C4-2B (cell line): ENCODE measurements at regions not wholly inside any gene's neighbourhood (a gene's known extent, or its start where the extent isn't known, plus 50 kb on each side); places are given as distances from the start of the nearest gene placed in this dataset.

Experiments used
- H3K27ac ChIP-seq: fragments of 450-650 bp; 2 replicates; pipeline ENCODE4 v1.5.1; 2017
- ZFX ChIP-seq: fragments of 450-650 bp; IDR thresholded peaks from 2 replicates; pipeline ENCODE4 v1.6.1; 2017
- TF ChIP-seq, protein P1 (sequence below): fragments of 450-650 bp; conservative IDR thresholded peaks from 2 replicates; pipeline ENCODE4 v1.5.1; 2017; ENCODE audit warnings: mild to moderate bottlenecking

GRCh38 chr7:45990276-45990675 is 69.2 kb upstream of the IGFBP3 start:
- TF ChIP-seq, protein P1, sequence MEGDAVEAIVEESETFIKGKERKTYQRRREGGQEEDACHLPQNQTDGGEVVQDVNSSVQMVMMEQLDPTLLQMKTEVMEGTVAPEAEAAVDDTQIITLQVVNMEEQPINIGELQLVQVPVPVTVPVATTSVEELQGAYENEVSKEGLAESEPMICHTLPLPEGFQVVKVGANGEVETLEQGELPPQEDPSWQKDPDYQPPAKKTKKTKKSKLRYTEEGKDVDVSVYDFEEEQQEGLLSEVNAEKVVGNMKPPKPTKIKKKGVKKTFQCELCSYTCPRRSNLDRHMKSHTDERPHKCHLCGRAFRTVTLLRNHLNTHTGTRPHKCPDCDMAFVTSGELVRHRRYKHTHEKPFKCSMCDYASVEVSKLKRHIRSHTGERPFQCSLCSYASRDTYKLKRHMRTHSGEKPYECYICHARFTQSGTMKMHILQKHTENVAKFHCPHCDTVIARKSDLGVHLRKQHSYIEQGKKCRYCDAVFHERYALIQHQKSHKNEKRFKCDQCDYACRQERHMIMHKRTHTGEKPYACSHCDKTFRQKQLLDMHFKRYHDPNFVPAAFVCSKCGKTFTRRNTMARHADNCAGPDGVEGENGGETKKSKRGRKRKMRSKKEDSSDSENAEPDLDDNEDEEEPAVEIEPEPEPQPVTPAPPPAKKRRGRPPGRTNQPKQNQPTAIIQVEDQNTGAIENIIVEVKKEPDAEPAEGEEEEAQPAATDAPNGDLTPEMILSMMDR, result no peak
- no peak for TF ChIP-seq ZFX
- H3K27ac ChIP-seq, result peak overlapping the region; percentile 35; the same call in 1 of the 2 replicates

DNA sequence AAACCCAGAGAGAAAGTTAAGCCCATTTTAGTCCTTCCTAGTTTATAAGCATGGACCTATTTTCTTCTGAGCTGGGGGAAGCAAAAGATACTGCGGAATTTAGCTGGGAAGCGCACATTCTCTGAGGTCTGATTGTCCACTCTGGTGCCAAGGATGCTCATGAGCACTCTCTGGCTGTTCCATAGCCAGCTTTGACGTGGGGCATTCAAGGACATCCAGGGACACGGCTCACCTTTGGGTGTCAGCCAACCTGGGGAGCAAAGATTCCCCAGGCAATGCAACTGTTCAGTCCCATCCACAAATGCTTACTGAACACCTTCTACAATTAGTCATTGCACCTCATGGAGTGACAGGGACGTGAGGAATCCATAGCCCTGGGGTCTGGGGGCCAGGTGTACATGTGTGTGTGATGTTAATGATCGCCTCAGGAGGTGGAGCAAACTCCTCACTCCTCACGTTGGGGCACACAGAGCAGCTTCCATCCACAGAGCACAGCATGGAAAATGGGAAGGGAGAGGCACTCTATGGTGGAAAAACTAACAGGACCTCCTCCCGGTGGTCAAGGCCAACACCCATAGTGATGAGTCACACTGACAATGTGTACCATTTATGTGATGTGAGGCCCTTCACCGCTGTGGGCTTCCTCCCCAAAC is 67.5 kb upstream of the IGFBP3 start:
- no peak overlapping the region for H3K27ac ChIP-seq
- TF ChIP-seq, protein P1, result no peak
- no peak for TF ChIP-seq ZFX

GRCh38 chr7:45987521-45988290 is 66.6 kb upstream of the IGFBP3 start:
- TF ChIP-seq ZFX, result no peak
- TF ChIP-seq, protein P1, result no peak
- no peak overlapping the region for H3K27ac ChIP-seq

GRCh38 chr7:45986355-45987298 is 65.6 kb upstream of the IGFBP3 start:
- H3K27ac ChIP-seq, result no peak overlapping the region
- no peak for TF ChIP-seq ZFX
- TF ChIP-seq, protein P1, result no peak

DNA sequence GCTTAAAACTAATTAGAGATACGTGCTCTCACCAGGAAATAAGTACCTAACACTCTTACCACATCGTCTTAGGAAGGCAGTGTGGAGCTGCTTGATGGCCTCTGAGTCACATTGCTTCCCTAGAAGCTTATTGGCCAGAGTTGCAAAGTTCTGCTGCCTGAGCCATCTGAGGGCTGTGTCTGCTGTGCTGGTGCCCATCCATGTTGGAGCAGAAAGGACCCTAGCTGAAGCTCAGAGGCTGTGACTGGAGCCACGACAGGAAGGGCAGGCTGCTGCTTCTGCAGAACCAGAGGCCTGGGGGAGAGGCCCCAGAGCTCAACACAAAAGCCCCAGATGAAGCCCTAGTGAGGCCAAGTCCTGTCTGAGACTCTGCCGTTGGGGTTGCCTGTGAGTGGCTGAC is 64.8 kb upstream of the IGFBP3 start:
- H3K27ac ChIP-seq, result no peak overlapping the region
- TF ChIP-seq ZFX, result no peak
- TF ChIP-seq, protein P1, result no peak

DNA sequence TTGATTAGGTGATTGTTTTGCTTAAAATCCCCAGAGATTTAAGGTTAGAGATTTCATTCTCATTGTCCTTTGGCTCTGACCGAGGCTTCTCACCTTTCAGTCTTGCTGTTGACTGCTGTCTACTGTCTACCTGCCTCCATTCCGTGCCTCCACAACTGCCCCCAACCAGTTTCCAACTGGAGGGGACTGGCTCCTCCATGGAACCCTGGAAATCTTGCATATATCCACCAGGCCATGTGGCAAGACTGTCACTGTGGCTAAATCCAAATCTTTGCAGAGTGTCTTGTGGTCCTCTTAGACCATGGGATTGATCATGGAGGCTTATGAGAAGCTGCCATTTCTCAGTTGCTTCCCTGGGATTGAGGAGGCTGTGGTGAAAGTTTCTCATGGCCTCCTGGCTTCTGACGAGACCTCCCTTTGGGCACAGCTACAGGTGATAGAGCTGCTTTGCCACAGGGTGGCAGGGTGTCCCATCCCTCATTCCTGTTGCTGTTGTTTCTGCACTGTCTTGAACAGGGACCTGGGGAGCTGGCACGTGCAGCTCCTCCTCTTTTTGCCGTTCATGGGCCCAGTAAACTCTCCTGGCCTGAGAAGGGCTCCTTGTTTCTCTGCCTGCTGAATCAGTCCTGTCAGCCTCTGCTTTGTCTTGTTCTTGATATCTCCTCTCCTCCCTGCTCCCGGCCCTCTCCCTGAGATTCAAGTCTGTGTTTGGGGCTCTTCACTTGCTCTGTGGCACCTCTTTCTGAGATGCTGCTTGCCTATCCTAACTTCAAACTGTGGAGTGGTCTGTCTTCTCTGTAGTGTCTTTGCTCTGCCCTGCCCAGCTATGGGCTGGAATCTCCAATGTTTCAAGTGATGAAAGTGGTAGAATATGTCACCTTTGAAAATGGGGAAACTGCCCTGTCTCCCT is 63.6 kb upstream of the IGFBP3 start:
- H3K27ac ChIP-seq, result 0 out of 2 replicates have a peak overlapping the region, but pooled peaks have one; percentile 7
- TF ChIP-seq ZFX, result no peak
- TF ChIP-seq, protein P1, result no peak
